ENCODE measurements at regions not wholly inside any gene's neighbourhood (a gene's known extent, or its start where the extent isn't known, plus 50 kb on each side); places are given as distances from the start of the nearest gene placed in this dataset.

DNA sequence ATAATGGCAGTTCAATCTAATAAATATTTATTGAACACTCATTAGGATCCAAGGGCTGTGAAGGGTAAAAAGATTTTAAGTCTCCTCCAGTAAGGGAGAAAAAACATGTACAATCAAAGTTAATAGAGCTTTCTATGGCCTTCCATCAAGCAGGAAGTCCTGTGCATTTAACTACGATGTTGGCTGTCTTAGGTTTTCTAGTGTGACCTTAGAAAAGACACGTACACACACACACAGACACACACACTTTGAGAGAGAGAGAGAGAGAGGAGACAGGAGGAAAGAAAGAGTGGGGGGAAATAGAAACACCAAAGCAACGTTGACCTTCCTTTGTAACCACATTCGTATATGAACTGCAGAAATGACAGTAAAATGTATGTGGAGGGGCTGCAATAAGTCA, 126.1 kb upstream of the TMC3 start:
- no peak for DNase-seq (ENCODE audit: extremely low spot score)
- TF ChIP-seq, protein P1, sequence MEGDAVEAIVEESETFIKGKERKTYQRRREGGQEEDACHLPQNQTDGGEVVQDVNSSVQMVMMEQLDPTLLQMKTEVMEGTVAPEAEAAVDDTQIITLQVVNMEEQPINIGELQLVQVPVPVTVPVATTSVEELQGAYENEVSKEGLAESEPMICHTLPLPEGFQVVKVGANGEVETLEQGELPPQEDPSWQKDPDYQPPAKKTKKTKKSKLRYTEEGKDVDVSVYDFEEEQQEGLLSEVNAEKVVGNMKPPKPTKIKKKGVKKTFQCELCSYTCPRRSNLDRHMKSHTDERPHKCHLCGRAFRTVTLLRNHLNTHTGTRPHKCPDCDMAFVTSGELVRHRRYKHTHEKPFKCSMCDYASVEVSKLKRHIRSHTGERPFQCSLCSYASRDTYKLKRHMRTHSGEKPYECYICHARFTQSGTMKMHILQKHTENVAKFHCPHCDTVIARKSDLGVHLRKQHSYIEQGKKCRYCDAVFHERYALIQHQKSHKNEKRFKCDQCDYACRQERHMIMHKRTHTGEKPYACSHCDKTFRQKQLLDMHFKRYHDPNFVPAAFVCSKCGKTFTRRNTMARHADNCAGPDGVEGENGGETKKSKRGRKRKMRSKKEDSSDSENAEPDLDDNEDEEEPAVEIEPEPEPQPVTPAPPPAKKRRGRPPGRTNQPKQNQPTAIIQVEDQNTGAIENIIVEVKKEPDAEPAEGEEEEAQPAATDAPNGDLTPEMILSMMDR (IDR thresholded peaks at IDR 0.05; ENCODE audit: control extremely low read depth, extremely low read depth, low read depth, missing control alignments) = no peak
- CTCF ChIA-PET = interaction anchor here (0.9 kb wide), 1 partner anchor 13 kb away, joined by 3 read pairs; no protein-coding TSS in a partner anchor
- POLR2A ChIA-PET = no interaction called here

DNA sequence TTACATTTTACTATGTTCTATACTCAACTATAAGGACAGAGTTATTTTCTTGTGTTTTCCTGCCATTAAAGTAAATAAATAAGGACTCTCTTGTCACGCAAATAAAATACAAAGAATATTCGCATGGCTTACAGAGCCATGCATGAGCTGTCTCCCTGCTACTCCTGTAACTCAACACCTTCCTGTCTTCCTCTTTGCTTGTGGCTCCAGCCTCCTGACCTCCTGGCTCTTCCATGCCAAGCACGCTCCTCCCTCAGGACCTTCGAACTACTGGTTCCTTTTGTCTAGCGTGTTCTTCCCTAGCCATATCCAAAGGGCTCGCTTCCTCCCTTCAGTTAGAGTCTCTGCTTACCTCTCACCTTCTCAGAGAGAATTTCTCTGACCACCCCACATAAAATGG, 124.3 kb upstream of the TMC3 start:
- CTCF ChIA-PET = interaction anchor here (0.6 kb wide), 1 partner anchor 28 kb away, joined by 3 read pairs; no protein-coding TSS in a partner anchor
- POLR2A ChIA-PET = no interaction called here
- no peak for DNase-seq (ENCODE audit: extremely low spot score)
- TF ChIP-seq, protein P1 (IDR thresholded peaks at IDR 0.05; ENCODE audit: control extremely low read depth, extremely low read depth, low read depth, missing control alignments) = no peak

- TF ChIP-seq, protein P1 (IDR thresholded peaks at IDR 0.05; ENCODE audit: control extremely low read depth, extremely low read depth, low read depth, missing control alignments) = no peak
- POLR2A ChIA-PET = interaction anchor here (0.6 kb wide), 1 partner anchor 13 kb away, joined by 3 read pairs; no protein-coding TSS in a partner anchor
- no peak for DNase-seq (ENCODE audit: extremely low spot score)
- CTCF ChIA-PET = no interaction called here
Measured at GRCh38 chr15:81497238-81497637, 123.2 kb upstream of the TMC3 start.

- DNase-seq (ENCODE audit: extremely low spot score) = no peak
- TF ChIP-seq, protein P1 (IDR thresholded peaks at IDR 0.05; ENCODE audit: control extremely low read depth, extremely low read depth, low read depth, missing control alignments) = no peak
- ChIA-PET POLR2A (no interaction called here), CTCF (interaction anchor here (1.0 kb wide), 1 partner anchor 8 kb away, joined by 3 read pairs; no protein-coding TSS in a partner anchor)
Measured at GRCh38 chr15:81495780-81496467, 121.9 kb upstream of the TMC3 start.

- TF ChIP-seq, protein P1 (IDR thresholded peaks at IDR 0.05; ENCODE audit: control extremely low read depth, extremely low read depth, low read depth, missing control alignments) = no peak
- no peak for DNase-seq (ENCODE audit: extremely low spot score)
- ChIA-PET CTCF (interaction anchor here (1.5 to 3.7 kb wide), 2 partner anchors 12 to 23 kb away, joined by 3 to 15 read pairs; no protein-coding TSS in a partner anchor), POLR2A (no interaction called here)
Measured at GRCh38 chr15:81492969-81493645, 119.1 kb upstream of the TMC3 start.

DNA sequence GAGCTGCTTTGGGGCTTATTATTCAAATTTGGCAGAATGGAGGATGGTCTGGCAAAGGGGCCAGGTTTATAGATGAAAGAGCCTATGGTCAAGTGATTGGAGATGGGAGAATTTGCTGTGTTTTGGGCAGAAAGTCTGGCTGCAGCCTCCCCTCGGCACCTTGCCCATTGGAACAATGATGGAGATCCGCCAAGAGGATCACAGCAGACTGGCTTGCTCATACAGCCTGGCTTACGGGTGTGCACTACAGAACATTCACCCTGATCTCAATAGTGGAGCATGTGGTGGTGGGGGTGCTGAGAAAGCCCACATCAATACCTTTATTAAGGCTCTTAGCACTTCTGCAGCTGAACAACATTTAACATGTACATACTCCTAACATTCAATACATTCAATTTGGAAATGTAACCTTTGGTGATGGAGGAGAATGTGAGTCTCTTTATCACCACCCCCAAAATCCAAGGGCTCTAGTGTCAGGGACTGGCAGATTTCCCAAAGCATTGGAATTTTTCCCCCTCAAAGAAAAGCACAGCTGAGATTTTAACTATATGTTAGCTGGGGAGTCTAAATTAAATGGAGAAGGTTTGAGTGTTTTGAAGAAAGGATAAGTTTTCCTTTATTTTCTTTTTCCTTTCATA, 118.4 kb upstream of the TMC3 start:
- ChIA-PET POLR2A (no interaction called here), CTCF (interaction anchor here (1.5 to 3.7 kb wide), 2 partner anchors 11 to 22 kb away, joined by 3 to 15 read pairs; no protein-coding TSS in a partner anchor)
- TF ChIP-seq, protein P1 (IDR thresholded peaks at IDR 0.05; ENCODE audit: control extremely low read depth, extremely low read depth, low read depth, missing control alignments) = no peak
- no peak for DNase-seq (ENCODE audit: extremely low spot score)

Data from GM10248 (cell line).